Osteoblast (primary cell): ENCODE measurements at regions not wholly inside any gene's neighbourhood (a gene's known extent, or its start where the extent isn't known, plus 50 kb on each side); places are given as distances from the start of the nearest gene placed in this dataset.
"Not testable (repeated sequence)": the region's sequence is repeated elsewhere in the genome, so short reads cannot be mapped to it uniquely, and the experiment has no call there.

Experiments
- DNase-seq: peaks from one replicate; pipeline ENCODE4 v3.0.0; 2011; ENCODE audit warnings: low spot score, mixed read lengths; ENCODE audit not compliant: insufficient read length; ENCODE audit errors: missing footprints
- H2AFZ ChIP-seq: 2 replicates; pipeline ENCODE4 v1.6.0; 2011; ENCODE audit warnings: mild to moderate bottlenecking, low read length
- H3K27ac ChIP-seq: 2 replicates; pipeline ENCODE4 v1.5.1; 2011; ENCODE audit warnings: mild to moderate bottlenecking, low read depth, low read length, moderate library complexity
- H3K27me3 ChIP-seq: 2 replicates; pipeline ENCODE4 v1.6.0; 2012; ENCODE audit warnings: mild to moderate bottlenecking, control low read depth, inconsistent platforms, low read length, moderate library complexity; ENCODE audit not compliant: insufficient read depth
- H3K36me3 ChIP-seq: 2 replicates; pipeline ENCODE4 v1.5.1; 2011; ENCODE audit warnings: mild to moderate bottlenecking, low read length, control low read depth, moderate library complexity; ENCODE audit not compliant: insufficient read depth
- H3K4me1 ChIP-seq: 2 replicates; pipeline ENCODE4 v1.5.1; 2011; ENCODE audit warnings: mild to moderate bottlenecking, low read length, control low read depth, moderate library complexity; ENCODE audit not compliant: insufficient read depth
- H3K4me2 ChIP-seq: 2 replicates; pipeline ENCODE4 v1.6.0; 2011; ENCODE audit warnings: mild to moderate bottlenecking, low read length; ENCODE audit not compliant: insufficient read depth
- H3K4me3 ChIP-seq: fragments of 200-600 bp; sonication (generic); 3 replicates; pipeline ENCODE4 v1.5.1; 2012; ENCODE audit warnings: mild to moderate bottlenecking, low read length, inconsistent platforms; ENCODE audit not compliant: insufficient read depth
- H3K79me2 ChIP-seq: 2 replicates; pipeline ENCODE4 v1.6.0; 2012; ENCODE audit warnings: mild to moderate bottlenecking, low read length, control low read depth, inconsistent platforms; ENCODE audit not compliant: insufficient read depth
- H3K9me3 ChIP-seq: 2 replicates; pipeline ENCODE4 v1.5.1; 2011; ENCODE audit warnings: low read depth, low read length, control low read depth
- H4K20me1 ChIP-seq: 2 replicates; pipeline ENCODE4 v1.6.0; 2012; ENCODE audit warnings: mild to moderate bottlenecking, low read length, control low read depth; ENCODE audit not compliant: insufficient read depth
- TF ChIP-seq, protein P1 (sequence below): IDR thresholded peaks from 2 replicates; pipeline ENCODE4 v1.5.1; 2011; ENCODE audit warnings: mild to moderate bottlenecking, low read depth, low read length, moderate library complexity; ENCODE audit errors: extremely low read depth

DNA sequence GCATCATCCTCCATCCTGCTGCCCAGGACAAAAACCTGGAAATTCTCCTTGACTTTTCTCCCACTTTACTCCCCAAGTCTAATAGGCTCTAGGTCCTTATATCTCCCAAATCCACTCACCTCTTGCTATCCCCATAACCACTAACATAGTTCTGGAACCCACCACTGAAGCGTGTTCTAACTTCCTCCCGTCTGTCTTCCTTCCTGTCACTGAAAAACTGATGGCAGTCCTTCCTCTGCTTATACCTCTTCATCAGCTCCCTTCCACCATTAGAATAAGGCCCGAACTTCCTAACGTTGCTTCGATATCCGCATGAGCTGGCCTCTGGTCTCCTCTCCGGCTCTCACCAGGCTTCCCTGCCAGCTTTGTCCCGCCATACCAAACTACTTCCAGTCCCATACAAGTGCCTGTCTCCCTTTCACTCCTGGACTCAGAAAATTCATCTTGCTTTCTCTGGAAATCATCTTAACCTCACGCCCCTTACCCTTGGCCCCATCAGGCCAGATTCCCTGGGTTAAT, 63.0 kb upstream of the BCL2L14 start:
- H3K4me1 ChIP-seq: peaks cover 29% of the 10 kb centered on the region
- no peak overlapping the region for H3K4me3 ChIP-seq
- no peak overlapping the region for H3K4me2 ChIP-seq
- TF ChIP-seq, protein P1, sequence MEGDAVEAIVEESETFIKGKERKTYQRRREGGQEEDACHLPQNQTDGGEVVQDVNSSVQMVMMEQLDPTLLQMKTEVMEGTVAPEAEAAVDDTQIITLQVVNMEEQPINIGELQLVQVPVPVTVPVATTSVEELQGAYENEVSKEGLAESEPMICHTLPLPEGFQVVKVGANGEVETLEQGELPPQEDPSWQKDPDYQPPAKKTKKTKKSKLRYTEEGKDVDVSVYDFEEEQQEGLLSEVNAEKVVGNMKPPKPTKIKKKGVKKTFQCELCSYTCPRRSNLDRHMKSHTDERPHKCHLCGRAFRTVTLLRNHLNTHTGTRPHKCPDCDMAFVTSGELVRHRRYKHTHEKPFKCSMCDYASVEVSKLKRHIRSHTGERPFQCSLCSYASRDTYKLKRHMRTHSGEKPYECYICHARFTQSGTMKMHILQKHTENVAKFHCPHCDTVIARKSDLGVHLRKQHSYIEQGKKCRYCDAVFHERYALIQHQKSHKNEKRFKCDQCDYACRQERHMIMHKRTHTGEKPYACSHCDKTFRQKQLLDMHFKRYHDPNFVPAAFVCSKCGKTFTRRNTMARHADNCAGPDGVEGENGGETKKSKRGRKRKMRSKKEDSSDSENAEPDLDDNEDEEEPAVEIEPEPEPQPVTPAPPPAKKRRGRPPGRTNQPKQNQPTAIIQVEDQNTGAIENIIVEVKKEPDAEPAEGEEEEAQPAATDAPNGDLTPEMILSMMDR: no peak
- no peaks in the 10 kb centered on the region for H3K9me3 ChIP-seq
- no peaks in the 10 kb centered on the region for H4K20me1 ChIP-seq
- no peaks in the 10 kb centered on the region for H3K79me2 ChIP-seq
- H3K27me3 ChIP-seq: no peaks in the 10 kb centered on the region
- peak overlapping the region; percentile 62 for H3K27ac ChIP-seq
- no peaks in the 10 kb centered on the region for H3K36me3 ChIP-seq
- H2AFZ ChIP-seq: no peak overlapping the region
- DNase-seq: no peak

GRCh38 chr12:12008232-12008850, 62.4 kb upstream of the BCL2L14 start:
- TF ChIP-seq, protein P1: peak; percentile 42
- H3K27me3 ChIP-seq: no peaks in the 10 kb centered on the region
- H3K79me2 ChIP-seq: no peaks in the 10 kb centered on the region
- H2AFZ ChIP-seq: no peak overlapping the region
- no peak overlapping the region for H3K4me3 ChIP-seq
- no peak overlapping the region for H3K4me2 ChIP-seq
- no peaks in the 10 kb centered on the region for H3K36me3 ChIP-seq
- peak overlapping the region; percentile 0 for H3K27ac ChIP-seq
- DNase-seq: no peak
- H3K9me3 ChIP-seq: no peaks in the 10 kb centered on the region
- H3K4me1 ChIP-seq: peaks cover 29% of the 10 kb centered on the region
- no peaks in the 10 kb centered on the region for H4K20me1 ChIP-seq

DNA sequence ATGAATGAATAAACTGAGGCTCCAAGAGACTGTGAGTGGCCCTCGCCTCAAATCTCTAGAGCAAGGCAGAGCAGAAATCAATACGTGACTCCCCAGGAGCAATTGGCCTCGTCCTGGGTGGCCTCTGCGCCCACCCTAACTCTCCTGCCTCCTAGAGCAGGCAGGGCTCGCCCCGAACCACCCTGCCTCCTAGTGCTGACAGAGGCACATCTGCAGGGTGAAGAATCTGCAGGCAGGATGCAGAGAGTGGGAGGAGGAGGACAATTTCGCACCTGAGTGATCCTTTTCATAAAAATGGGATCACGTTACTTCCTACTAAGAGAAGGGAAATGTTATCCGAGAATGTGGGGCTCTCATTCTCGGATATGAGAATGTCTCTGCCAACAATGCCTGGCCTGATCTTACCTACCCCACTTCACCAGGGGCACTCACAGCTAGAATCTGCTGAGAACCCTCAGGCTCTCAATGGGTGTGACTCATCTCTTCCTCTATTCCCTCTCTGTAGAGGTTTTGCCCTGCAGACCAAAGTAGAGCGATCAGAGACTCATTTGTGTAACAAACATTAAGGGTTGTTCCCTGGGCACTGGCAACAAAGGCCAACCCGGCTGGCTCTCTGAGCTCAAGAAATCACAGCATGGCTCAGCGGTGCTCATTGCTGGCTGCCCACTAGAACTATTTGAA, 61.7 kb upstream of the BCL2L14 start:
- Histone ChIP-seq H3K4me2 (no peak overlapping the region), H3K27me3 (no peaks in the 10 kb centered on the region), H3K4me1 (peaks cover 29% of the 10 kb centered on the region), H3K27ac (peak overlapping the region; percentile 24), H3K4me3 (no peak overlapping the region), H2AFZ (no peak overlapping the region), H3K36me3 (no peaks in the 10 kb centered on the region), H3K79me2 (no peaks in the 10 kb centered on the region), H4K20me1 (no peaks in the 10 kb centered on the region), H3K9me3 (no peaks in the 10 kb centered on the region)
- peak; percentile 87 for DNase-seq
- TF ChIP-seq, protein P1: no peak

- Histone ChIP-seq H2AFZ (peak overlapping the region; percentile 88), H3K4me2 (peak overlapping the region; percentile 61)
- DNase-seq: not testable (repeated sequence)
Observed at GRCh38 chr12:12009749-12010276, 60.9 kb upstream of the BCL2L14 start.

More at GRCh38 chr12:12009749-12010276, 60.9 kb upstream of the BCL2L14 start:
- not testable (repeated sequence) for H3K79me2 ChIP-seq, H3K36me3 ChIP-seq, H4K20me1 ChIP-seq, H3K27me3 ChIP-seq, H3K9me3 ChIP-seq
- Histone ChIP-seq H3K27ac (peak overlapping the region; percentile 46), H3K4me1 (peaks cover 29% of the 10 kb centered on the region), H3K4me3 (peak overlapping the region; percentile 47)
